HEK293 (cell line): ENCODE measurements at regions not wholly inside any gene's neighbourhood (a gene's known extent, or its start where the extent isn't known, plus 50 kb on each side); places are given as distances from the start of the nearest gene placed in this dataset.

Experiments
- MYNN ChIP-seq: fragments of 450-650 bp; formaldehyde crosslinking; IDR thresholded peaks from 2 replicates; pipeline ENCODE4 v1.5.1; 2016; ENCODE audit warnings: missing biosample characterization, missing genetic modification characterization, borderline replicate concordance
- REPIN1 ChIP-seq: fragments of 450-650 bp; formaldehyde crosslinking; IDR thresholded peaks from 2 replicates; pipeline ENCODE4 v1.5.1; 2017; ENCODE audit warnings: missing biosample characterization, missing genetic modification characterization, low read depth
- SALL2 ChIP-seq: fragments of 450-650 bp; formaldehyde crosslinking; IDR thresholded peaks from 2 replicates; pipeline ENCODE4 v1.5.0; 2017; ENCODE audit warnings: missing biosample characterization, mild to moderate bottlenecking, missing genetic modification characterization, borderline replicate concordance
- ZFHX2 ChIP-seq: fragments of 450-650 bp; formaldehyde crosslinking; conservative IDR thresholded peaks from 2 replicates; pipeline ENCODE4 v1.5.1; 2016; ENCODE audit warnings: missing biosample characterization, missing genetic modification characterization
- ZNF112 ChIP-seq: fragments of 450-650 bp; formaldehyde crosslinking; IDR thresholded peaks from 2 replicates; pipeline ENCODE4 v1.5.0; 2017; ENCODE audit warnings: missing biosample characterization, missing genetic modification characterization
- ZNF157 ChIP-seq: fragments of 450-650 bp; formaldehyde crosslinking; IDR thresholded peaks from 2 replicates; pipeline ENCODE4 v1.5.1; 2016; ENCODE audit warnings: missing biosample characterization, missing genetic modification characterization
- ZNF221 ChIP-seq: fragments of 450-650 bp; formaldehyde crosslinking; IDR thresholded peaks from 2 replicates; pipeline ENCODE4 v1.5.1; 2017; ENCODE audit warnings: missing biosample characterization, missing genetic modification characterization, borderline replicate concordance
- ZNF473 ChIP-seq: fragments of 450-650 bp; formaldehyde crosslinking; IDR thresholded peaks from 2 replicates; pipeline ENCODE4 v1.5.1; 2017; ENCODE audit warnings: missing biosample characterization, missing genetic modification characterization
- ZNF530 ChIP-seq: fragments of 450-650 bp; formaldehyde crosslinking; IDR thresholded peaks from 2 replicates; pipeline ENCODE4 v1.5.1; 2016; ENCODE audit warnings: low read depth, missing biosample characterization, missing genetic modification characterization
- ZNF558 ChIP-seq: fragments of 450-650 bp; formaldehyde crosslinking; IDR thresholded peaks from 2 replicates; pipeline ENCODE4 v1.5.1; 2016; ENCODE audit warnings: missing biosample characterization, missing genetic modification characterization
- ZNF561 ChIP-seq: fragments of 450-650 bp; IDR thresholded peaks from 2 replicates; pipeline ENCODE4 v1.5.1; 2018; ENCODE audit warnings: missing biosample characterization, missing genetic modification characterization, borderline replicate concordance
- ZNF571 ChIP-seq: fragments of 450-650 bp; formaldehyde crosslinking; IDR thresholded peaks from 2 replicates; pipeline ENCODE4 v1.5.0; 2017; ENCODE audit warnings: missing biosample characterization, missing genetic modification characterization
- ZNF585B ChIP-seq: fragments of 450-650 bp; formaldehyde crosslinking; IDR thresholded peaks from 2 replicates; pipeline ENCODE4 v1.5.1; 2016; ENCODE audit warnings: missing biosample characterization, missing genetic modification characterization
- ZNF677 ChIP-seq: fragments of 450-650 bp; IDR thresholded peaks from 2 replicates; pipeline ENCODE4 v1.5.0; 2018; ENCODE audit warnings: missing biosample characterization, mild to moderate bottlenecking, missing genetic modification characterization, moderate library complexity
- ZNF843 ChIP-seq: fragments of 450-650 bp; formaldehyde crosslinking; IDR thresholded peaks from 2 replicates; pipeline ENCODE4 v1.5.1; 2016; ENCODE audit warnings: missing biosample characterization, missing genetic modification characterization
- TF ChIP-seq, protein P1 (sequence below): fragments of 450-650 bp; formaldehyde crosslinking; IDR thresholded peaks from 2 replicates; pipeline ENCODE4 v1.5.1; 2016; ENCODE audit warnings: missing biosample characterization, missing genetic modification characterization, borderline replicate concordance
- TF ChIP-seq, protein P2 (sequence below): fragments of 450-650 bp; formaldehyde crosslinking; IDR thresholded peaks from 2 replicates; pipeline ENCODE4 v1.5.1; 2016; ENCODE audit warnings: missing biosample characterization, missing genetic modification characterization
- TF ChIP-seq, protein P3 (sequence below): fragments of 450-650 bp; formaldehyde crosslinking; IDR thresholded peaks from 2 replicates; pipeline ENCODE4 v1.5.1; 2016; ENCODE audit warnings: missing biosample characterization, missing genetic modification characterization
- TF ChIP-seq, protein P4 (sequence below): fragments of 450-650 bp; formaldehyde crosslinking; IDR thresholded peaks from 2 replicates; pipeline ENCODE4 v1.5.1; 2016; ENCODE audit warnings: missing biosample characterization, missing genetic modification characterization
- TF ChIP-seq, protein P5 (sequence below): fragments of 450-650 bp; formaldehyde crosslinking; conservative IDR thresholded peaks from 2 replicates; pipeline ENCODE4 v1.5.1; 2016; ENCODE audit warnings: low read depth, missing biosample characterization, missing genetic modification characterization
- TF ChIP-seq, protein P6 (sequence below): fragments of 450-650 bp; formaldehyde crosslinking; IDR thresholded peaks from 2 replicates; pipeline ENCODE4 v1.5.1; 2017; ENCODE audit warnings: missing biosample characterization, missing genetic modification characterization

DNA sequence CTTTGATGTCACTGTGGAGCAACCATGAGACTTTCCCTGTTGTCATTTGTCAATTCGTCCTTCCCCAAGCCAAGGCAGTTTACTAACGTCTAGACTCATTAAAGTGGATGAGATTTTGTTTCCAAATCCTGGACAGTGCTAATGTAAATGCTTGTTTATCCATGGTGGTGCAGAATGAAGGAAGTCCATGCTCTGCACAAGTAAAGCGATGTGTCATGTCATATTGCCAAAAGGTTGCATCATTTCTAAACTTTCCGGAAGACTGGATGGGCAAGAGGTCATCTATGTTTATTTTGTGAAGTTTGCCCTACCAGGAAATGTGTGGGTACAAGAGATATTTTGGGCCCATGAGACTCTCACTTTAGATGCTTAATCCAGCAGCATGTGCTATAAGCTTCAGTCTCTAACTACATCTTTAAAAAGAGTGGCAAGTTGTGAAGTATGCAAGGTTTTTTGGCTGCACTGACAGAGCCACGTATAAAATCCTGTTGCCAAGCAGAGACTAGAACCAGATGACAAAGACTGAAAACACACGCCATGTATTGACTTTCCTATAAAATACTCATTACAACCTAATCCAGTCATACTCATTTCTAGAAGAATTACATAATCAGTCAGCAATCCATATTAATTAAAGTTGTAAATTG lies 72.1 kb upstream of the FNDC3B start (continued):
- TF ChIP-seq, protein P1, sequence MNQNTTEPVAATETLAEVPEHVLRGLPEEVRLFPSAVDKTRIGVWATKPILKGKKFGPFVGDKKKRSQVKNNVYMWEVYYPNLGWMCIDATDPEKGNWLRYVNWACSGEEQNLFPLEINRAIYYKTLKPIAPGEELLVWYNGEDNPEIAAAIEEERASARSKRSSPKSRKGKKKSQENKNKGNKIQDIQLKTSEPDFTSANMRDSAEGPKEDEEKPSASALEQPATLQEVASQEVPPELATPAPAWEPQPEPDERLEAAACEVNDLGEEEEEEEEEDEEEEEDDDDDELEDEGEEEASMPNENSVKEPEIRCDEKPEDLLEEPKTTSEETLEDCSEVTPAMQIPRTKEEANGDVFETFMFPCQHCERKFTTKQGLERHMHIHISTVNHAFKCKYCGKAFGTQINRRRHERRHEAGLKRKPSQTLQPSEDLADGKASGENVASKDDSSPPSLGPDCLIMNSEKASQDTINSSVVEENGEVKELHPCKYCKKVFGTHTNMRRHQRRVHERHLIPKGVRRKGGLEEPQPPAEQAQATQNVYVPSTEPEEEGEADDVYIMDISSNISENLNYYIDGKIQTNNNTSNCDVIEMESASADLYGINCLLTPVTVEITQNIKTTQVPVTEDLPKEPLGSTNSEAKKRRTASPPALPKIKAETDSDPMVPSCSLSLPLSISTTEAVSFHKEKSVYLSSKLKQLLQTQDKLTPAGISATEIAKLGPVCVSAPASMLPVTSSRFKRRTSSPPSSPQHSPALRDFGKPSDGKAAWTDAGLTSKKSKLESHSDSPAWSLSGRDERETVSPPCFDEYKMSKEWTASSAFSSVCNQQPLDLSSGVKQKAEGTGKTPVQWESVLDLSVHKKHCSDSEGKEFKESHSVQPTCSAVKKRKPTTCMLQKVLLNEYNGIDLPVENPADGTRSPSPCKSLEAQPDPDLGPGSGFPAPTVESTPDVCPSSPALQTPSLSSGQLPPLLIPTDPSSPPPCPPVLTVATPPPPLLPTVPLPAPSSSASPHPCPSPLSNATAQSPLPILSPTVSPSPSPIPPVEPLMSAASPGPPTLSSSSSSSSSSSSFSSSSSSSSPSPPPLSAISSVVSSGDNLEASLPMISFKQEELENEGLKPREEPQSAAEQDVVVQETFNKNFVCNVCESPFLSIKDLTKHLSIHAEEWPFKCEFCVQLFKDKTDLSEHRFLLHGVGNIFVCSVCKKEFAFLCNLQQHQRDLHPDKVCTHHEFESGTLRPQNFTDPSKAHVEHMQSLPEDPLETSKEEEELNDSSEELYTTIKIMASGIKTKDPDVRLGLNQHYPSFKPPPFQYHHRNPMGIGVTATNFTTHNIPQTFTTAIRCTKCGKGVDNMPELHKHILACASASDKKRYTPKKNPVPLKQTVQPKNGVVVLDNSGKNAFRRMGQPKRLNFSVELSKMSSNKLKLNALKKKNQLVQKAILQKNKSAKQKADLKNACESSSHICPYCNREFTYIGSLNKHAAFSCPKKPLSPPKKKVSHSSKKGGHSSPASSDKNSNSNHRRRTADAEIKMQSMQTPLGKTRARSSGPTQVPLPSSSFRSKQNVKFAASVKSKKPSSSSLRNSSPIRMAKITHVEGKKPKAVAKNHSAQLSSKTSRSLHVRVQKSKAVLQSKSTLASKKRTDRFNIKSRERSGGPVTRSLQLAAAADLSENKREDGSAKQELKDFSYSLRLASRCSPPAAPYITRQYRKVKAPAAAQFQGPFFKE (tag by site-specific recombination): no peak
- TF ChIP-seq, protein P2, sequence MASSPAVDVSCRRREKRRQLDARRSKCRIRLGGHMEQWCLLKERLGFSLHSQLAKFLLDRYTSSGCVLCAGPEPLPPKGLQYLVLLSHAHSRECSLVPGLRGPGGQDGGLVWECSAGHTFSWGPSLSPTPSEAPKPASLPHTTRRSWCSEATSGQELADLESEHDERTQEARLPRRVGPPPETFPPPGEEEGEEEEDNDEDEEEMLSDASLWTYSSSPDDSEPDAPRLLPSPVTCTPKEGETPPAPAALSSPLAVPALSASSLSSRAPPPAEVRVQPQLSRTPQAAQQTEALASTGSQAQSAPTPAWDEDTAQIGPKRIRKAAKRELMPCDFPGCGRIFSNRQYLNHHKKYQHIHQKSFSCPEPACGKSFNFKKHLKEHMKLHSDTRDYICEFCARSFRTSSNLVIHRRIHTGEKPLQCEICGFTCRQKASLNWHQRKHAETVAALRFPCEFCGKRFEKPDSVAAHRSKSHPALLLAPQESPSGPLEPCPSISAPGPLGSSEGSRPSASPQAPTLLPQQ (tag by site-specific recombination): no peak
- no peak for TF ChIP-seq ZNF221 (tag by site-specific recombination)
- no peak for TF ChIP-seq ZNF585B (tag by site-specific recombination)
- TF ChIP-seq ZNF561 (tag by site-specific recombination): no peak
- TF ChIP-seq ZNF473 (tag by site-specific recombination): no peak
- TF ChIP-seq, protein P3, sequence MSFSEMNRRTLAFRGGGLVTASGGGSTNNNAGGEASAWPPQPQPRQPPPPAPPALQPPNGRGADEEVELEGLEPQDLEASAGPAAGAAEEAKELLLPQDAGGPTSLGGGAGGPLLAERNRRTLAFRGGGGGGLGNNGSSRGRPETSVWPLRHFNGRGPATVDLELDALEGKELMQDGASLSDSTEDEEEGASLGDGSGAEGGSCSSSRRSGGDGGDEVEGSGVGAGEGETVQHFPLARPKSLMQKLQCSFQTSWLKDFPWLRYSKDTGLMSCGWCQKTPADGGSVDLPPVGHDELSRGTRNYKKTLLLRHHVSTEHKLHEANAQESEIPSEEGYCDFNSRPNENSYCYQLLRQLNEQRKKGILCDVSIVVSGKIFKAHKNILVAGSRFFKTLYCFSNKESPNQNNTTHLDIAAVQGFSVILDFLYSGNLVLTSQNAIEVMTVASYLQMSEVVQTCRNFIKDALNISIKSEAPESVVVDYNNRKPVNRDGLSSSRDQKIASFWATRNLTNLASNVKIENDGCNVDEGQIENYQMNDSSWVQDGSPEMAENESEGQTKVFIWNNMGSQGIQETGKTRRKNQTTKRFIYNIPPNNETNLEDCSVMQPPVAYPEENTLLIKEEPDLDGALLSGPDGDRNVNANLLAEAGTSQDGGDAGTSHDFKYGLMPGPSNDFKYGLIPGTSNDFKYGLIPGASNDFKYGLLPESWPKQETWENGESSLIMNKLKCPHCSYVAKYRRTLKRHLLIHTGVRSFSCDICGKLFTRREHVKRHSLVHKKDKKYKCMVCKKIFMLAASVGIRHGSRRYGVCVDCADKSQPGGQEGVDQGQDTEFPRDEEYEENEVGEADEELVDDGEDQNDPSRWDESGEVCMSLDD (tag by site-specific recombination): no peak
- peak; percentile 44 for TF ChIP-seq ZFHX2 (tag by site-specific recombination)
- TF ChIP-seq ZNF677: no peak
- no peak for TF ChIP-seq ZNF112 (tag by site-specific recombination)
- TF ChIP-seq ZNF571 (tag by site-specific recombination): no peak
- no peak; the same call in 1 of the 2 replicates for TF ChIP-seq ZNF558 (tag by site-specific recombination)
- no peak for TF ChIP-seq ZNF157 (tag by site-specific recombination)
- TF ChIP-seq, protein P4, sequence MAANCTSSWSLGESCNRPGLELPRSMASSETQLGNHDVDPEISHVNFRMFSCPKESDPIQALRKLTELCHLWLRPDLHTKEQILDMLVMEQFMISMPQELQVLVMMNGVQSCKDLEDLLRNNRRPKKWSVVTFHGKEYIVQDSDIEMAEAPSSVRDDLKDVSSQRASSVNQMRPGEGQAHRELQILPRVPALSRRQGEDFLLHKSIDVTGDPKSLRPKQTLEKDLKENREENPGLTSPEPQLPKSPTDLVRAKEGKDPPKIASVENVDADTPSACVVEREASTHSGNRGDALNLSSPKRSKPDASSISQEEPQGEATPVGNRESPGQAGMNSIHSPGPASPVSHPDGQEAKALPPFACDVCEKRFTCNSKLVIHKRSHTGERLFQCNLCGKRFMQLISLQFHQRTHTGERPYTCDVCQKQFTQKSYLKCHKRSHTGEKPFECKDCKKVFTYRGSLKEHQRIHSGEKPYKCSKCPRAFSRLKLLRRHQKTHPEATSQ (tag by site-specific recombination): no peak
- TF ChIP-seq REPIN1 (tag by site-specific recombination): no peak
- 0 out of 2 replicates have a peak, but pooled peaks have one; percentile 19 for TF ChIP-seq ZNF843 (tag by site-specific recombination)
- TF ChIP-seq, protein P5, sequence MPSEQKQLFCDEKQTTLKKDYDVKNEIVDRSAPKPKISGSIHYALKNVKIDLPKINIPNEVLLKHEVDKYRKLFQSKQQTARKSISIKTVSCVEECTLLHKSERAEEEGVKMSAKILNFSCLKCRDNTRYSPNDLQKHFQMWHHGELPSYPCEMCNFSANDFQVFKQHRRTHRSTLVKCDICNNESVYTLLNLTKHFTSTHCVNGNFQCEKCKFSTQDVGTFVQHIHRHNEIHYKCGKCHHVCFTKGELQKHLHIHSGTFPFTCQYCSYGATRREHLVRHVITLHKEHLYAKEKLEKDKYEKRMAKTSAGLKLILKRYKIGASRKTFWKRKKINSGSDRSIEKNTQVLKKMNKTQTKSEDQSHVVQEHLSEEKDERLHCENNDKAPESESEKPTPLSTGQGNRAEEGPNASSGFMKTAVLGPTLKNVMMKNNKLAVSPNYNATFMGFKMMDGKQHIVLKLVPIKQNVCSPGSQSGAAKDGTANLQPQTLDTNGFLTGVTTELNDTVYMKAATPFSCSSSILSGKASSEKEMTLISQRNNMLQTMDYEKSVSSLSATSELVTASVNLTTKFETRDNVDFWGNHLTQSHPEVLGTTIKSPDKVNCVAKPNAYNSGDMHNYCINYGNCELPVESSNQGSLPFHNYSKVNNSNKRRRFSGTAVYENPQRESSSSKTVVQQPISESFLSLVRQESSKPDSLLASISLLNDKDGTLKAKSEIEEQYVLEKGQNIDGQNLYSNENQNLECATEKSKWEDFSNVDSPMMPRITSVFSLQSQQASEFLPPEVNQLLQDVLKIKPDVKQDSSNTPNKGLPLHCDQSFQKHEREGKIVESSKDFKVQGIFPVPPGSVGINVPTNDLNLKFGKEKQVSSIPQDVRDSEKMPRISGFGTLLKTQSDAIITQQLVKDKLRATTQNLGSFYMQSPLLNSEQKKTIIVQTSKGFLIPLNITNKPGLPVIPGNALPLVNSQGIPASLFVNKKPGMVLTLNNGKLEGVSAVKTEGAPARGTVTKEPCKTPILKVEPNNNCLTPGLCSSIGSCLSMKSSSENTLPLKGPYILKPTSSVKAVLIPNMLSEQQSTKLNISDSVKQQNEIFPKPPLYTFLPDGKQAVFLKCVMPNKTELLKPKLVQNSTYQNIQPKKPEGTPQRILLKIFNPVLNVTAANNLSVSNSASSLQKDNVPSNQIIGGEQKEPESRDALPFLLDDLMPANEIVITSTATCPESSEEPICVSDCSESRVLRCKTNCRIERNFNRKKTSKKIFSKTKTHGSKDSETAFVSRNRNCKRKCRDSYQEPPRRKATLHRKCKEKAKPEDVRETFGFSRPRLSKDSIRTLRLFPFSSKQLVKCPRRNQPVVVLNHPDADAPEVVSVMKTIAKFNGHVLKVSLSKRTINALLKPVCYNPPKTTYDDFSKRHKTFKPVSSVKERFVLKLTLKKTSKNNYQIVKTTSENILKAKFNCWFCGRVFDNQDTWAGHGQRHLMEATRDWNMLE (tag by site-specific recombination): peak; percentile 53; the same call in 1 of the 2 replicates
- TF ChIP-seq SALL2 (tag by site-specific recombination): no peak
- TF ChIP-seq, protein P6, sequence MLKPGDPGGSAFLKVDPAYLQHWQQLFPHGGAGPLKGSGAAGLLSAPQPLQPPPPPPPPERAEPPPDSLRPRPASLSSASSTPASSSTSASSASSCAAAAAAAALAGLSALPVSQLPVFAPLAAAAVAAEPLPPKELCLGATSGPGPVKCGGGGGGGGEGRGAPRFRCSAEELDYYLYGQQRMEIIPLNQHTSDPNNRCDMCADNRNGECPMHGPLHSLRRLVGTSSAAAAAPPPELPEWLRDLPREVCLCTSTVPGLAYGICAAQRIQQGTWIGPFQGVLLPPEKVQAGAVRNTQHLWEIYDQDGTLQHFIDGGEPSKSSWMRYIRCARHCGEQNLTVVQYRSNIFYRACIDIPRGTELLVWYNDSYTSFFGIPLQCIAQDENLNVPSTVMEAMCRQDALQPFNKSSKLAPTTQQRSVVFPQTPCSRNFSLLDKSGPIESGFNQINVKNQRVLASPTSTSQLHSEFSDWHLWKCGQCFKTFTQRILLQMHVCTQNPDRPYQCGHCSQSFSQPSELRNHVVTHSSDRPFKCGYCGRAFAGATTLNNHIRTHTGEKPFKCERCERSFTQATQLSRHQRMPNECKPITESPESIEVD: peak; percentile 77
- no peak for TF ChIP-seq ZNF530 (tag by site-specific recombination)
- TF ChIP-seq MYNN (tag by site-specific recombination): no peak
